ENCODE measurements at regions not wholly inside any gene's neighbourhood (a gene's known extent, or its start where the extent isn't known, plus 50 kb on each side); places are given as distances from the start of the nearest gene placed in this dataset.

DNA sequence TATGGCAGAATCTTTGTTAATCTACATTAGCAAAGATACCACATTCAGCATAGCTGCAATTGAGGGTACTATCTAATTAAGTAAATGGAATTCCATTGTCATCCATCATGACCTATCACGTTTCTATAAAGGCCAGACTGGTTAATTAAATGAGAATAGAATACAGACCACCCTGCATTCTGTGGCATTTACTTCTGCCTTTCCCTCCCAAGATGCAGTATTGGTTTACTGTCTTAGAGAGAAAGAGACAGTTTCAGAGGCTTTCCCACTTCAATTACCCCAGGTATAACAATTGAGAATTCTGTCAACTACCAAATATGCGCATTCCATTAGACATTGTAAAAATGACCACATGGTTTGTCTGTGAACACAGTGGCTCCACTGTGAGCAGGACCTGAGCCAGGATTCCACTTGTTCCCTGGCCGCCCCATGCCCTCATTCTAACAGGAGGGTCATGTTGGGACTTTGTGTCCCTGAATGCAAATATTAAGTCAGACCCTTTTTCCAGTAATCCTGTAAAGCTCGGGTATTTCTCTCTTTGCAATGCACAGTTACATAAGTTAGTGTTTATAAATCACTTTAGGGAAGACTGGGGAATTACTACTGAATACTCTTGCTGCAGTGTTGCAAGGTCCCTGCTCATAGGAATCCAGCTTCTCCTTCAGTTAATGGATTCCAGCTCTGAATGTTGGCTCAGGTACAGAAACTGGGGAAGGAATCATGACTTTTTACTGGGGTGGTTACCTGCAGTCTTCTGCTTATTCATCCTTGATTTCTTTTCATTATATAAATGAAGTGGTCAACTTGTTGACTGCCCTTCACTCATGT, 261.0 kb downstream of the PDGFC start:
- FAIRE-seq, result no peak

DNA sequence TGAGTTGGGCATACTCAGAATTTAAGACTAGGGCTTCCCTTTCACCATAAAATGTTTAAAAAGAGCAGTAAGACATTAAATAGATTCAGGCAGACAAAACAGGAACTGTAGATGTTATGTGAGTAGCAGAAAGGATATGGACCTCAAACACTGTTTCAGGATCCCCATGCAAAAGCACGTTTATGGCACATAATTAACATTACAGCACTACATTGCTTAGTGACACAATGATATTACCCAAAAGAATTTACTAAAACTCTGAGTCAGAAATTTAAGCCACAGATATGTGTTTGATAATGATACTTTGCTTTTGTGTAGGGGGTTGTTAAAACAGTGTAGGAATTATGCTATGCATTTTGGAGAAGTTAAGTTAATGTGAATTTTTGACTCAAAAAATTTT, 266.3 kb downstream of the PDGFC start:
- FAIRE-seq, result no peak

GRCh38 chr4:156695163-156695562, 276.4 kb downstream of the PDGFC start:
- FAIRE-seq, result no peak

GRCh38 chr4:156694413-156694812, 277.2 kb downstream of the PDGFC start:
- no peak for FAIRE-seq

DNA sequence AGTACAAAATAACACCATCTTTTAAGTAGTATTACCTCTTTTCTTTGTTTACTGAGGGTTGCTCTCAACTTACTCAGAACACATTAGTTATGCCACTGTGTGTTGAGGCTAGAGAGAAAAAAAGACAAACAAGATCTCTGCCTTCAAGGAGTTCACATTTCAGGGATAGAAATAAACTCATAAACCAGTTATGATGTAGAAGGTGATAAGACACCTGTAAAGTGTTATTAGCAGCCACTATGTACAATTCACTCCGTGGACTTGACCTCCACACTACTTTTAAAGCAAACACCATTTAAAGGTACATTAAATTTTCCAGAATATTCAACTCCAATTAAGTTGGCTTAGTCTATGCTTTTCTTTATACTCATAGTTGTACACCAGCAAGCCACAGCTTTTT, 278.0 kb downstream of the PDGFC start:
- FAIRE-seq, result no peak

- no peak for FAIRE-seq
These were observed 279.6 kb downstream of the PDGFC start for GRCh38 chr4:156692016-156692415.

GRCh38 chr4:156690572-156690971, 281.0 kb downstream of the PDGFC start:
- no peak for FAIRE-seq

GRCh38 chr4:156686120-156686519, 285.5 kb downstream of the PDGFC start:
- FAIRE-seq, result no peak

DNA sequence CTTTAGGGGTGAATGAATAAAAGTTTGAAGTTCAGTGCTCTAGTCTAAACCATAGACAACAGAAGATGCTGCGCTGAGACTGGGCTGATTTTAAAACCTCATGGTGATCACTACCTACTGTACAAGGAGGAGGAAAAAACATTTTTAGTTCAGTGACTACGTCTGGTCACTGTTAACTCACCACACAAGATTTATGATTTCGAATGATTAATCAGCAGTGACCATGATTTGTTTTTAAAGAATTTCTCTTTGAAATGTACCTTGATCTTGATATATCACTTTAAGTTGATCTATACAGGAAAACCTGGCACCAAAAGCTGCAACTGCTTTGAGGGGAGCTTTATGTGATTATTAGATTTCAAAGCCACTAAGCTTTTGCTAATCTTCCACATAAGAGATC, 286.3 kb downstream of the PDGFC start:
- FAIRE-seq, result no peak

- no peak for FAIRE-seq
These were observed 293.9 kb downstream of the PDGFC start for GRCh38 chr4:156677656-156678055.

GRCh38 chr4:156677131-156677531, 294.5 kb downstream of the PDGFC start:
- peak; percentile 36 for FAIRE-seq

DNA sequence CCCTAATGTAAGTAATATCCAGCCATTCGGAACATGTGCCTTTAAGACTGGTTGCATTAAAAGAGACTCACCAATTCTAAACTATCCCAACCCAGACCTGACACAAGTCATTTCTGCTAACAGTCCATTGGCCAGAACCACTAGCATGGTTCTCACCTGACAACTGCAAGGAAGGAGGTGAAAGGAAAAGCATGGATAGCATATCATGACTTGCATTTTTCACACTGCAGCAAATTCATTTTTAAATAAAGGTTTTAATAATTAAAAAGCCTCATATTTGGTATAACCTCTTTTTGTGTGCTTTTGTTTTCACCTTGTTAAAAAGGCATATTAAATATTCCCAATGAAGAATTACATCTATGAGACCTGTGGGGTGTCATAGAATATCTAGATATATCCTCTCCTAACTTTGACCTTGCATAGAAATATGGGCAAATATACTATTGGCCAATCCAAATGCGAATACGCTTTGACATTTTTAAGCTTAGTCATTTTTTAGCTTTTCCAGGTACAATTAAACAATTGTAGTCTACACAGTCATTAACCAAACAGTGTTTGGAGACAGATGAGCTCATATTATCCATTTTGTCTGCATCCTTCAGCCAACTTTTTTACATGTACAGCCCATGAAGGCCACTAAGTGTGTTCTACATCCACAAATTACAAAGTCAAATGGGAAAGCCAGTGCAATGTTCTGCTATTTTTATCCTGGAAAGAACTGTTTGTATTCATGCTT, 295.3 kb downstream of the PDGFC start:
- FAIRE-seq, result no peak

- FAIRE-seq, result no peak
These were observed 298.1 kb downstream of the PDGFC start for GRCh38 chr4:156673483-156673882.

- no peak for FAIRE-seq
These were observed 298.9 kb downstream of the PDGFC start for GRCh38 chr4:156672492-156673305.

GRCh38 chr4:156665780-156666366, 305.7 kb downstream of the PDGFC start:
- no peak for FAIRE-seq

- no peak for FAIRE-seq
These were observed 307.9 kb downstream of the PDGFC start for GRCh38 chr4:156663663-156664062.

GRCh38 chr4:156662921-156663320, 308.7 kb downstream of the PDGFC start:
- no peak for FAIRE-seq

DNA sequence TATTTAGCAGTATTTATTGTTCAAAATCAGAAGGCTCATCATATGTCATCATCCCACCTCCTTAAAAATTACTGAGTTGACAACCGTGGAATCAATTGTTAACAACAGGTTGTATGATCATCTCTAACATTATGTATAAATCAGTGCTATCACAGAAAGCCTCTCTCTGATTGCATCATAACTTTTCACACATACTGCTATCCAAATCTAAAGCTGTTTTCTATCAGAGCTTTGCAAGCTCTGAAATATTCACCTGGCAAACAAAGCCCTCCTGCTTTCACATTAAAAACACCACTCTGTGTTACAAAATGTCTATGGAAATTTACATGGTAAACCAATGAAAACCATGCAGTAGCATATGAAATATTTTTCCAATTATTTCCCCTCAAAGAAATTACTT, 310.0 kb downstream of the PDGFC start:
- FAIRE-seq, result no peak

- FAIRE-seq, result no peak
These were observed 311.1 kb downstream of the PDGFC start for GRCh38 chr4:156660465-156660864.

DNA sequence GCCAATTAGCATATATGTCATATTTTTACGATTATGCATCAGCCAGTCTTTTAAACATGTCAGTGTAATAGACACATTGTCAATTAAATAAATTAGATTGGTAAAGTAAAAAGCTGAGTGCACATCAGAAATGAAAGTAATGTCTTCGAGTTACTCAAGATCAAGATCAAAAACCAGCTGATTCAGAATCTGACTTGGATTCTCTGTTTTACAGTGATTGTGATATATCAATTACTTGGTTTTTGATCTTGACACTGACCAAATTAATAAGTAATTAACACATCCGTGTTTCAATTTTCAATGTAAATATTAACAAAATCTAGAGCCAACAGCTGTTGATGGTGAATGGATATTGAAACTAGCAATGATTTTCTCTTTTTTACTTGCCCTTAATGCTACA, 311.6 kb downstream of the PDGFC start:
- FAIRE-seq, result no peak

- no peak for FAIRE-seq
These were observed 312.0 kb downstream of the PDGFC start for GRCh38 chr4:156659570-156659969.

- FAIRE-seq, result no peak
These were observed 314.7 kb downstream of the PDGFC start for GRCh38 chr4:156656896-156657295.

- FAIRE-seq, result no peak
These were observed 317.2 kb downstream of the PDGFC start for GRCh38 chr4:156654410-156654809.
